ENCODE measurements at regions not wholly inside any gene's neighbourhood (a gene's known extent, or its start where the extent isn't known, plus 50 kb on each side); places are given as distances from the start of the nearest gene placed in this dataset.

DNA sequence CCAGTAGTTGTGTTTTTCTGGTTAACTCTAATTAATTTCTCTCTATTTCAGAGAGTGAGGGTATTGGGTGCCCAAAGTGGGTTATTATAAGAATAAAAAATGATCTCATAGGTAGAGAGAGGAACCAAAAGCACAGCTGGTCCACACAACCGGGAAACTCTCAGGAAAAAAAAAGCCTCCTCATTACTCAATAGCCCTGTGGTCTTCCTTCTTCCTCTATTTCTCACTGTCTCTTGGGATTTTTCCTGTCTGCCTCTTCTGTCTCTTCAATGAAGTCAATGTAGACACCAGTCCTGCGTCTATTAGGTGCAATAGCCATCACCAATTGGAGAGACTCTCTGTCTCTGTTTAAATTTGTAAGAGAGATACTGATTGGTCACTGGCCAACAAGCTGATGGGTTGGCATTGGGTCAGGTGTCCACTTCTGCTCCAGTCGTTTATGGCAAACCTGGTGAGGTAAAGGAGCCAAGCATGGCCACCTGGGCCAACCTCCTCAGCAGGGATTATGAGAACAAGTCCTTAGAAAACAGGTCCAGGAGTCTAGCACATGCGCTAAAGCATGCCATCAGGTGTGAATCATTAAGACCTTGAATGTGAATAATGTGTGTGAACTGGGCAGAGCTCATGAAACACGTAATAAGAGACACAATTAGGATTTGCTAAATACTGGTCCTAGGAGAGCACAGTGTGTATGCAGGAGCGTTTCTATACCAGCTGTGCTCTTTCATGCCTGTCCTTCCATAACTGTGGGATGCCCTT lies 443.0 kb upstream of the RUNX1 start:
- H4K20me1 ChIP-seq (replicated peaks; ENCODE audit: control insufficient read depth, extremely low read depth, insufficient read depth, low read length) = no peaks in the 10 kb centered on the region
- ChIA-PET POLR2A (interaction anchor here (0.6 kb wide), 1 partner anchor 190 kb away, joined by 4 read pairs; no protein-coding TSS in a partner anchor), CTCF (interaction anchor here (1.0 kb wide), 1 partner anchor 20 kb away, joined by 3 read pairs; no protein-coding TSS in a partner anchor)
- no peaks in the 10 kb centered on the region for H3K79me2 ChIP-seq (ENCODE audit: control insufficient read depth, insufficient read depth, low read length)
- no peak overlapping the region for H3K4me3 ChIP-seq (replicated peaks in 1 of 3; ENCODE audit: insufficient read depth in 1 of 3, low read depth in 1 of 3, low read length in 3 of 3)
- no peak overlapping the region for H2AFZ ChIP-seq (ENCODE audit: low read depth, low read length)
- FAIRE-seq = no peak
- H3K36me3 ChIP-seq (ENCODE audit: control insufficient read depth in 2 of 2, extremely low read depth in 1 of 2, insufficient read depth in 2 of 2, low read length in 2 of 2) = no peaks in the 10 kb centered on the region
- intact Hi-C loops (cut with micrococcal nuclease) = no loop called here
- no peaks in the 10 kb centered on the region for H3K9me3 ChIP-seq (replicated peaks; ENCODE audit: control insufficient read depth, insufficient read depth, low read length)
- TF ChIP-seq, protein P1, sequence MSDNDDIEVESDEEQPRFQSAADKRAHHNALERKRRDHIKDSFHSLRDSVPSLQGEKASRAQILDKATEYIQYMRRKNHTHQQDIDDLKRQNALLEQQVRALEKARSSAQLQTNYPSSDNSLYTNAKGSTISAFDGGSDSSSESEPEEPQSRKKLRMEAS (IDR thresholded peaks at IDR 0.05; ENCODE audit: insufficient read depth, insufficient read length) = no peak
- TF ChIP-seq EZH2 (IDR thresholded peaks at IDR 0.05; ENCODE audit: borderline replicate concordance, low read depth, low read length, severe bottlenecking) (no peak), FOS (IDR thresholded peaks at IDR 0.05; ENCODE audit: borderline replicate concordance, insufficient read depth, low read length) (no peak), MYC (IDR thresholded peaks at IDR 0.05; ENCODE audit: low read depth, low read length) (no peak), POLR2A (IDR thresholded peaks at IDR 0.05; ENCODE audit: low read depth, low read length) (no peak), JUN (IDR thresholded peaks at IDR 0.05; ENCODE audit: borderline replicate concordance, insufficient read depth, insufficient read length, low read depth) (no peak), GATA2 (IDR thresholded peaks at IDR 0.05; ENCODE audit: insufficient read depth, insufficient read length, low read depth, low read length) (no peak), POLR2AphosphoS5 (IDR thresholded peaks at IDR 0.05; ENCODE audit: insufficient read depth, low read depth, low read length) (no peak)
- TF ChIP-seq, protein P2, sequence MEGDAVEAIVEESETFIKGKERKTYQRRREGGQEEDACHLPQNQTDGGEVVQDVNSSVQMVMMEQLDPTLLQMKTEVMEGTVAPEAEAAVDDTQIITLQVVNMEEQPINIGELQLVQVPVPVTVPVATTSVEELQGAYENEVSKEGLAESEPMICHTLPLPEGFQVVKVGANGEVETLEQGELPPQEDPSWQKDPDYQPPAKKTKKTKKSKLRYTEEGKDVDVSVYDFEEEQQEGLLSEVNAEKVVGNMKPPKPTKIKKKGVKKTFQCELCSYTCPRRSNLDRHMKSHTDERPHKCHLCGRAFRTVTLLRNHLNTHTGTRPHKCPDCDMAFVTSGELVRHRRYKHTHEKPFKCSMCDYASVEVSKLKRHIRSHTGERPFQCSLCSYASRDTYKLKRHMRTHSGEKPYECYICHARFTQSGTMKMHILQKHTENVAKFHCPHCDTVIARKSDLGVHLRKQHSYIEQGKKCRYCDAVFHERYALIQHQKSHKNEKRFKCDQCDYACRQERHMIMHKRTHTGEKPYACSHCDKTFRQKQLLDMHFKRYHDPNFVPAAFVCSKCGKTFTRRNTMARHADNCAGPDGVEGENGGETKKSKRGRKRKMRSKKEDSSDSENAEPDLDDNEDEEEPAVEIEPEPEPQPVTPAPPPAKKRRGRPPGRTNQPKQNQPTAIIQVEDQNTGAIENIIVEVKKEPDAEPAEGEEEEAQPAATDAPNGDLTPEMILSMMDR (IDR thresholded peaks at IDR 0.05; ENCODE audit: extremely low read depth in 1 of 2, insufficient read depth in 1 of 2, low read depth in 1 of 2, low read length in 2 of 2) = no peak
- H3K4me2 ChIP-seq (ENCODE audit: insufficient read depth, low read length) = no peak overlapping the region
- H3K9me1 ChIP-seq (replicated peaks; ENCODE audit: control insufficient read depth, extremely low read depth, insufficient read depth, low read length) = no peaks in the 10 kb centered on the region
- no peaks in the 10 kb centered on the region for H3K4me1 ChIP-seq (ENCODE audit: control insufficient read depth, extremely low read depth, insufficient read depth, low read length)
- H3K9ac ChIP-seq (replicated peaks; ENCODE audit: extremely low read depth, insufficient read depth, low read length) = no peak overlapping the region
- no peak for DNase-seq (ENCODE audit: low read depth, low spot score)
- peaks cover 0 to 2% of the 10 kb centered on the region in 2 experiments for H3K27me3 ChIP-seq (ENCODE audit: control insufficient read depth in 2 of 2, insufficient read depth in 2 of 2, low read length in 2 of 2)
- no peak overlapping the region for H3K27ac ChIP-seq (ENCODE audit: insufficient read depth, low read depth, low read length)
- dilution Hi-C loops (cut with MboI; ENCODE audit: extremely low pct_ligation_motif_present, low sequenced_read_pairs) = no loop called here
- BruUV-seq (replicated peaks) = no TSS peak

All from endothelial cell of umbilical vein (primary cell).